ENCODE measurements at regions not wholly inside any gene's neighbourhood (a gene's known extent, or its start where the extent isn't known, plus 50 kb on each side); places are given as distances from the start of the nearest gene placed in this dataset.
"Not testable (repeated sequence)": the region's sequence is repeated elsewhere in the genome, so short reads cannot be mapped to it uniquely, and the experiment has no call there.

DNA sequence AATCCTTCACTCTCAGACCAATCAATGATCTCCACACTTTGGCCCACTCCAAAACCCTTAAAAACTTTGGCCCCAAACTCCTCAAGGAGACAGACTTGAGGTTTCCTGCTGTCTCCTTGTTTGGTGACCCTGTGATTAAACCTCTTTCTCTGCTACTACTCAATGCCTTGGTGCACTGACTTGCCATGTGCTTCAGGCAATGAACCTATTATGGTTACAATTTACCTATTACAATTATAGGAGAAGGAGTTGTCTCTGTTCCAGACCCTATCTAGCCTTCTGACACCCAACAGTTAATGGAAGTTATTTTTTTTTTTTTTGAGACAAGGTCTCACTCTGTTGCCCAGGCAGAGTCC, 263.1 kb downstream of the STIM2 start:
- BruUV-seq (replicated peaks) = no TSS peak
- in situ Hi-C loops (cut with MboI) = no loop called here
- Histone ChIP-seq H3K9me3 (replicated peaks; ENCODE audit: control insufficient read depth, insufficient read depth, low read length) (no peaks in the 10 kb centered on the region), H4K20me1 (ENCODE audit: control insufficient read depth, insufficient read depth) (no peaks in the 10 kb centered on the region), H3K36me3 (ENCODE audit: control insufficient read depth in 2 of 2, insufficient read depth in 2 of 2, low read length in 1 of 2) (no peaks in the 10 kb centered on the region), H3K79me2 (ENCODE audit: control insufficient read depth, insufficient read depth, low read length) (no peaks in the 10 kb centered on the region), H3K4me3 (no peak overlapping the region), H3K27me3 (replicated peaks in 1 of 2; ENCODE audit: control insufficient read depth in 2 of 2, insufficient read depth in 2 of 2, low read length in 1 of 2) (no peaks in the 10 kb centered on the region), H2AFZ (ENCODE audit: control insufficient read depth, low read depth, low read length) (no peak overlapping the region), H3K4me2 (ENCODE audit: control insufficient read depth, insufficient read depth) (no peak overlapping the region), H3K27ac (ENCODE audit: control insufficient read depth, insufficient read depth) (no peak overlapping the region), H3K9ac (ENCODE audit: control insufficient read depth, insufficient read depth, low read length) (no peak overlapping the region), H3K4me1 (ENCODE audit: control insufficient read depth, insufficient read depth, low read length) (no peaks in the 10 kb centered on the region)
- DNase-seq (ENCODE audit: low read depth, low spot score) = no peak
- intact Hi-C loops (cut with micrococcal nuclease; ENCODE audit: unreplicated experiment) = no loop called here
- TF ChIP-seq FOXK2 (IDR thresholded peaks at IDR 0.05) (no peak), HSF1 (IDR thresholded peaks at IDR 0.05; ENCODE audit: low read depth, low read length) (no peak), CBFB (IDR thresholded peaks at IDR 0.05; ENCODE audit: low read depth) (no peak), RCOR1 (conservative IDR thresholded peaks at IDR 0.05; ENCODE audit: low read depth, low read length) (no peak), TAF1 (IDR thresholded peaks at IDR 0.05; ENCODE audit: borderline replicate concordance, low read depth, low read length) (no peak), LARP7 (IDR thresholded peaks at IDR 0.05) (no peak)
- TF ChIP-seq, protein P1, sequence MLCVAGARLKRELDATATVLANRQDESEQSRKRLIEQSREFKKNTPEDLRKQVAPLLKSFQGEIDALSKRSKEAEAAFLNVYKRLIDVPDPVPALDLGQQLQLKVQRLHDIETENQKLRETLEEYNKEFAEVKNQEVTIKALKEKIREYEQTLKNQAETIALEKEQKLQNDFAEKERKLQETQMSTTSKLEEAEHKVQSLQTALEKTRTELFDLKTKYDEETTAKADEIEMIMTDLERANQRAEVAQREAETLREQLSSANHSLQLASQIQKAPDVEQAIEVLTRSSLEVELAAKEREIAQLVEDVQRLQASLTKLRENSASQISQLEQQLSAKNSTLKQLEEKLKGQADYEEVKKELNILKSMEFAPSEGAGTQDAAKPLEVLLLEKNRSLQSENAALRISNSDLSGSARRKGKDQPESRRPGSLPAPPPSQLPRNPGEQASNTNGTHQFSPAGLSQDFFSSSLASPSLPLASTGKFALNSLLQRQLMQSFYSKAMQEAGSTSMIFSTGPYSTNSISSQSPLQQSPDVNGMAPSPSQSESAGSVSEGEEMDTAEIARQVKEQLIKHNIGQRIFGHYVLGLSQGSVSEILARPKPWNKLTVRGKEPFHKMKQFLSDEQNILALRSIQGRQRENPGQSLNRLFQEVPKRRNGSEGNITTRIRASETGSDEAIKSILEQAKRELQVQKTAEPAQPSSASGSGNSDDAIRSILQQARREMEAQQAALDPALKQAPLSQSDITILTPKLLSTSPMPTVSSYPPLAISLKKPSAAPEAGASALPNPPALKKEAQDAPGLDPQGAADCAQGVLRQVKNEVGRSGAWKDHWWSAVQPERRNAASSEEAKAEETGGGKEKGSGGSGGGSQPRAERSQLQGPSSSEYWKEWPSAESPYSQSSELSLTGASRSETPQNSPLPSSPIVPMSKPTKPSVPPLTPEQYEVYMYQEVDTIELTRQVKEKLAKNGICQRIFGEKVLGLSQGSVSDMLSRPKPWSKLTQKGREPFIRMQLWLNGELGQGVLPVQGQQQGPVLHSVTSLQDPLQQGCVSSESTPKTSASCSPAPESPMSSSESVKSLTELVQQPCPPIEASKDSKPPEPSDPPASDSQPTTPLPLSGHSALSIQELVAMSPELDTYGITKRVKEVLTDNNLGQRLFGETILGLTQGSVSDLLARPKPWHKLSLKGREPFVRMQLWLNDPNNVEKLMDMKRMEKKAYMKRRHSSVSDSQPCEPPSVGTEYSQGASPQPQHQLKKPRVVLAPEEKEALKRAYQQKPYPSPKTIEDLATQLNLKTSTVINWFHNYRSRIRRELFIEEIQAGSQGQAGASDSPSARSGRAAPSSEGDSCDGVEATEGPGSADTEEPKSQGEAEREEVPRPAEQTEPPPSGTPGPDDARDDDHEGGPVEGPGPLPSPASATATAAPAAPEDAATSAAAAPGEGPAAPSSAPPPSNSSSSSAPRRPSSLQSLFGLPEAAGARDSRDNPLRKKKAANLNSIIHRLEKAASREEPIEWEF (IDR thresholded peaks at IDR 0.05; ENCODE audit: insufficient replicate concordance, low read depth, low read length) = no peak
- TF ChIP-seq, protein P2, sequence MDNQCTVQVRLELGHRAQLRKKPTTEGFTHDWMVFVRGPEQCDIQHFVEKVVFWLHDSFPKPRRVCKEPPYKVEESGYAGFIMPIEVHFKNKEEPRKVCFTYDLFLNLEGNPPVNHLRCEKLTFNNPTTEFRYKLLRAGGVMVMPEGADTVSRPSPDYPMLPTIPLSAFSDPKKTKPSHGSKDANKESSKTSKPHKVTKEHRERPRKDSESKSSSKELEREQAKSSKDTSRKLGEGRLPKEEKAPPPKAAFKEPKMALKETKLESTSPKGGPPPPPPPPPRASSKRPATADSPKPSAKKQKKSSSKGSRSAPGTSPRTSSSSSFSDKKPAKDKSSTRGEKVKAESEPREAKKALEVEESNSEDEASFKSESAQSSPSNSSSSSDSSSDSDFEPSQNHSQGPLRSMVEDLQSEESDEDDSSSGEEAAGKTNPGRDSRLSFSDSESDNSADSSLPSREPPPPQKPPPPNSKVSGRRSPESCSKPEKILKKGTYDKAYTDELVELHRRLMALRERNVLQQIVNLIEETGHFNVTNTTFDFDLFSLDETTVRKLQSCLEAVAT (IDR thresholded peaks at IDR 0.05) = no peak
- no peak for FAIRE-seq
- CTCF ChIA-PET = no interaction called here
- RAD21 ChIA-PET (ENCODE audit: unreplicated experiment) = no interaction called here
- POLR2A ChIA-PET = no interaction called here
- SMC1A ChIA-PET (ENCODE audit: uncharacterized antibody, unreplicated experiment) = no interaction called here
- no peak for ATAC-seq

DNA sequence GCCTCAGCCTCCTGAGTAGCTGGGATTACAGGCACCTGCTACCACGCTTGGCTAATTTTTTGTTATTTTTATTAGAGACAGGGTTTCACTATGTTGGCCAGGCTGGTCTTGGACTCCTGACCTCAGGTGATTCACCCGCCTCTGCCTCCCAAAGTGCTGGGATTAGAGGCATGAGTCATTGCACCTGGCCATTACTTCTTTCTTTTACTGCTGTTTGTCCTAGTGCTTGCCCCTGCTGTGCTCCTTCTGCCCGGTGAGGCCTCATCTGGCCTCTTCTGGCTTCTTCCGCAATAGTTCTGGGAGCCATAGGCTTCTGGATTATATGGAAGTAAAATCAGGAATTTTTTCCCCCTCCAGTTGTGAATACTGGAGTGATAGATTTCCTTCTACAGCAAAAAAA, 266.3 kb downstream of the STIM2 start:
- intact Hi-C loops (cut with micrococcal nuclease; ENCODE audit: unreplicated experiment); H3K27ac ChIP-seq (ENCODE audit: control insufficient read depth, insufficient read depth); H3K9me3 ChIP-seq (replicated peaks; ENCODE audit: control insufficient read depth, insufficient read depth, low read length); H3K9ac ChIP-seq (ENCODE audit: control insufficient read depth, insufficient read depth, low read length); H3K4me1 ChIP-seq (ENCODE audit: control insufficient read depth, insufficient read depth, low read length); H3K36me3 ChIP-seq (ENCODE audit: control insufficient read depth in 2 of 2, insufficient read depth in 2 of 2, low read length in 1 of 2); H3K4me3 ChIP-seq; DNase-seq (ENCODE audit: low read depth, low spot score); in situ Hi-C loops (cut with MboI); ATAC-seq; H3K4me2 ChIP-seq (ENCODE audit: control insufficient read depth, insufficient read depth); BruUV-seq (replicated peaks); H2AFZ ChIP-seq (ENCODE audit: control insufficient read depth, low read depth, low read length); FAIRE-seq; SMC1A ChIA-PET (ENCODE audit: uncharacterized antibody, unreplicated experiment); CTCF ChIA-PET; H4K20me1 ChIP-seq (ENCODE audit: control insufficient read depth, insufficient read depth); H3K27me3 ChIP-seq (replicated peaks in 1 of 2; ENCODE audit: control insufficient read depth in 2 of 2, insufficient read depth in 2 of 2, low read length in 1 of 2); H3K79me2 ChIP-seq (ENCODE audit: control insufficient read depth, insufficient read depth, low read length); POLR2A ChIA-PET: not testable (repeated sequence)
- RAD21 ChIA-PET (ENCODE audit: unreplicated experiment) = interaction anchor here (0.8 kb wide), 1 partner anchor 78 kb away, joined by 3 read pairs; no protein-coding TSS in a partner anchor
- WGBS (ENCODE audit: insufficient coverage, insufficient replicate concordance, low lambda C conversion rate, missing lambda C conversion rate) = 33% methylated on average over 4 of the region's 4 CpGs

All from GM12878 (cell line).